ENCODE measurements at regions not wholly inside any gene's neighbourhood (a gene's known extent, or its start where the extent isn't known, plus 50 kb on each side); places are given as distances from the start of the nearest gene placed in this dataset.

GRCh38 chr18:64248836-64249235 is 99.9 kb upstream of the LINC00305 start:
- TF ChIP-seq POLR2A (IDR thresholded peaks at IDR 0.05; ENCODE audit: low read length) (no peak), GATA1 (IDR thresholded peaks at IDR 0.05; ENCODE audit: low read depth, low read length) (no peak)
